ENCODE measurements at regions not wholly inside any gene's neighbourhood (a gene's known extent, or its start where the extent isn't known, plus 50 kb on each side); places are given as distances from the start of the nearest gene placed in this dataset.

GRCh38 chr5:61735995-61736394 is 403.9 kb downstream of the ZSWIM6 start:
- H3F3A ChIP-seq (replicated peaks; ENCODE audit: insufficient read depth), result no peaks in the 10 kb centered on the region
- H3K4me2 ChIP-seq, result no peak overlapping the region
- H3K36me3 ChIP-seq (replicated peaks in 1 of 2; ENCODE audit: control insufficient read depth in 1 of 2, insufficient read depth in 2 of 2, low read length in 1 of 2), result no peaks in the 10 kb centered on the region
- no peaks in the 10 kb centered on the region for H3K4me1 ChIP-seq (ENCODE audit: control insufficient read depth in 1 of 2, insufficient read depth in 2 of 2, low read depth in 1 of 2, low read length in 1 of 2)
- TF ChIP-seq TCF12 (IDR thresholded peaks at IDR 0.05) (no peak), NFIC (IDR thresholded peaks at IDR 0.05; ENCODE audit: borderline replicate concordance) (no peak), FOSL2 (IDR thresholded peaks at IDR 0.05; ENCODE audit: borderline replicate concordance, low read depth) (no peak), NRF1 (IDR thresholded peaks at IDR 0.05; ENCODE audit: low read depth, low read length) (no peak), MXI1 (IDR thresholded peaks at IDR 0.05; ENCODE audit: low read depth, low read length) (no peak), RFX5 (IDR thresholded peaks at IDR 0.05; ENCODE audit: low read length) (no peak), MEF2A (IDR thresholded peaks at IDR 0.05; ENCODE audit: borderline replicate concordance, low read depth) (no peak), EP300 (IDR thresholded peaks at IDR 0.05; ENCODE audit: borderline replicate concordance in 1 of 2, low read depth in 1 of 2, low read length in 1 of 2) (no peak)
- H3K9me2 ChIP-seq, result no peaks in the 10 kb centered on the region
- peaks cover 7% of the 10 kb centered on the region; the same call in 1 of the 2 replicates for H3K27me3 ChIP-seq (ENCODE audit: insufficient read depth)
- WGBS (ENCODE audit: low lambda C conversion rate), result 90% methylated on average over 2 of the region's 2 CpGs
- H3K79me2 ChIP-seq (ENCODE audit: insufficient read depth), result no peaks in the 10 kb centered on the region
- CTCF ChIA-PET, result no interaction called here
- H3K9me3 ChIP-seq, result no peaks in the 10 kb centered on the region
- no peak overlapping the region for H3K4me3 ChIP-seq (ENCODE audit: low read depth in 2 of 2, low read length in 1 of 2)
- no peaks in the 10 kb centered on the region for H4K20me1 ChIP-seq (ENCODE audit: insufficient read depth)
- no peak overlapping the region for H3K27ac ChIP-seq (ENCODE audit: low read depth in 2 of 2, low read length in 1 of 2)
- DNase-seq, result no peak
- H2AFZ ChIP-seq (ENCODE audit: low read depth), result no peak overlapping the region
- POLR2A ChIA-PET, result no interaction called here
- no peak overlapping the region for H3K9ac ChIP-seq

DNA sequence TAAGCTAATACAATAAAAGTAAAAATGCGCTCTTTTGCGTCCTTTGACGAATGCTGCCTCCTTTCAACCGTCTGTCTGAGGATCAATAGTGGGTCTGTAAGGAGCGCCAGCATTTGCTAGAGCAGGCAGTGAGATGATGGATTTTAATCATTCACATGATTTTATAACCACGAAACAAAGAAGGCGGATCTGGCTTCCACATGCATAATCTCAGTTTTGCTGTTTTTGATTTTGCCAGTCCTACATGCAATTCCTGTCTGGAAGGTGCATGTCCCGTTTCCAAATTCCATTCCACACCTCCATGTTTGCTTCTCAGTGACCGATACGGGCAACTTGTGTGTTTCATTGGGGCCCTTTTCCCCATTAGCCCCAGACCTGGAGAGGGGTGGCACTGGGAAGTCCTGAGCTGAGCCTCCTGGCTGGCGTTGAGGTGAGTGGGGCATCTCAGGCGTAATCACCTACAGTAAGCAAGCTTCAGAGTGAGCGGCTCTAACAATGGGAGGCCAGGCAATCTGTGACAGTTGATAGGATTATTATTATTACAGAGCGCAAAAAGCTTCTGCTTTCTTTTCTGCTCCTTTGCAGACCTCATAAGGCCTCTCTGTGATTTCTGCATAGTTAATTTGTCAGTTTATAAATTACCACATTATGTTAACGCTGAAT is 405.4 kb downstream of the ZSWIM6 start:
- POLR2A ChIA-PET, result no interaction called here

More for the DNA sequence above, 405.4 kb downstream of the ZSWIM6 start:
- Histone ChIP-seq H3K4me2 (no peak overlapping the region), H3K4me3 (ENCODE audit: low read depth in 2 of 2, low read length in 1 of 2) (no peak overlapping the region), H3K27ac (ENCODE audit: low read depth in 2 of 2, low read length in 1 of 2) (no peak overlapping the region), H3F3A (replicated peaks; ENCODE audit: insufficient read depth) (no peaks in the 10 kb centered on the region), H3K36me3 (replicated peaks in 1 of 2; ENCODE audit: control insufficient read depth in 1 of 2, insufficient read depth in 2 of 2, low read length in 1 of 2) (no peaks in the 10 kb centered on the region), H3K27me3 (ENCODE audit: insufficient read depth) (0 out of 2 replicates have a peak, but pooled peaks cover 2% of the 10 kb centered on the region), H3K9ac (no peak overlapping the region), H4K20me1 (ENCODE audit: insufficient read depth) (no peaks in the 10 kb centered on the region), H3K79me2 (ENCODE audit: insufficient read depth) (no peaks in the 10 kb centered on the region), H3K4me1 (ENCODE audit: control insufficient read depth in 1 of 2, insufficient read depth in 2 of 2, low read depth in 1 of 2, low read length in 1 of 2) (no peaks in the 10 kb centered on the region), H3K9me3 (no peaks in the 10 kb centered on the region), H2AFZ (ENCODE audit: low read depth) (no peak overlapping the region), H3K9me2 (no peaks in the 10 kb centered on the region)
- no peak for DNase-seq
- TF ChIP-seq TEAD4 (IDR thresholded peaks at IDR 0.05; ENCODE audit: borderline replicate concordance, insufficient read depth), result no peak
- no peak for TF ChIP-seq RXRA (IDR thresholded peaks at IDR 0.05; ENCODE audit: borderline replicate concordance, low read depth)
- TF ChIP-seq SMC3 (IDR thresholded peaks at IDR 0.05; ENCODE audit: low read depth, low read length), result no peak
- TF ChIP-seq JUND (IDR thresholded peaks at IDR 0.05), result no peak
- no peak for TF ChIP-seq ELF1 (IDR thresholded peaks at IDR 0.05)
- no peak for TF ChIP-seq CHD2 (IDR thresholded peaks at IDR 0.05; ENCODE audit: low read length, partially characterized antibody)
- no peak for TF ChIP-seq MAX (IDR thresholded peaks at IDR 0.05; ENCODE audit: low read depth)
- TF ChIP-seq, protein P1, sequence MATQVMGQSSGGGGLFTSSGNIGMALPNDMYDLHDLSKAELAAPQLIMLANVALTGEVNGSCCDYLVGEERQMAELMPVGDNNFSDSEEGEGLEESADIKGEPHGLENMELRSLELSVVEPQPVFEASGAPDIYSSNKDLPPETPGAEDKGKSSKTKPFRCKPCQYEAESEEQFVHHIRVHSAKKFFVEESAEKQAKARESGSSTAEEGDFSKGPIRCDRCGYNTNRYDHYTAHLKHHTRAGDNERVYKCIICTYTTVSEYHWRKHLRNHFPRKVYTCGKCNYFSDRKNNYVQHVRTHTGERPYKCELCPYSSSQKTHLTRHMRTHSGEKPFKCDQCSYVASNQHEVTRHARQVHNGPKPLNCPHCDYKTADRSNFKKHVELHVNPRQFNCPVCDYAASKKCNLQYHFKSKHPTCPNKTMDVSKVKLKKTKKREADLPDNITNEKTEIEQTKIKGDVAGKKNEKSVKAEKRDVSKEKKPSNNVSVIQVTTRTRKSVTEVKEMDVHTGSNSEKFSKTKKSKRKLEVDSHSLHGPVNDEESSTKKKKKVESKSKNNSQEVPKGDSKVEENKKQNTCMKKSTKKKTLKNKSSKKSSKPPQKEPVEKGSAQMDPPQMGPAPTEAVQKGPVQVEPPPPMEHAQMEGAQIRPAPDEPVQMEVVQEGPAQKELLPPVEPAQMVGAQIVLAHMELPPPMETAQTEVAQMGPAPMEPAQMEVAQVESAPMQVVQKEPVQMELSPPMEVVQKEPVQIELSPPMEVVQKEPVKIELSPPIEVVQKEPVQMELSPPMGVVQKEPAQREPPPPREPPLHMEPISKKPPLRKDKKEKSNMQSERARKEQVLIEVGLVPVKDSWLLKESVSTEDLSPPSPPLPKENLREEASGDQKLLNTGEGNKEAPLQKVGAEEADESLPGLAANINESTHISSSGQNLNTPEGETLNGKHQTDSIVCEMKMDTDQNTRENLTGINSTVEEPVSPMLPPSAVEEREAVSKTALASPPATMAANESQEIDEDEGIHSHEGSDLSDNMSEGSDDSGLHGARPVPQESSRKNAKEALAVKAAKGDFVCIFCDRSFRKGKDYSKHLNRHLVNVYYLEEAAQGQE (IDR thresholded peaks at IDR 0.05; ENCODE audit: low read depth, low read length), result no peak
- no peak for TF ChIP-seq POLR2AphosphoS5 (IDR thresholded peaks at IDR 0.05; ENCODE audit: low read depth, low read length)
- no peak for TF ChIP-seq TAF1 (IDR thresholded peaks at IDR 0.05; ENCODE audit: borderline replicate concordance, low read depth, low read length)
- TF ChIP-seq MEF2A (IDR thresholded peaks at IDR 0.05; ENCODE audit: borderline replicate concordance, low read depth), result no peak
- TF ChIP-seq IRF3 (IDR thresholded peaks at IDR 0.05; ENCODE audit: low read depth, low read length), result no peak
- no peak for TF ChIP-seq CTCF (IDR thresholded peaks at IDR 0.05)
- 82% methylated on average over 15 of the region's 15 CpGs for WGBS (ENCODE audit: low lambda C conversion rate)
- CTCF ChIA-PET, result no interaction called here
